Astrocyte (in vitro differentiated cells and primary cell): ENCODE measurements at regions not wholly inside any gene's neighbourhood (a gene's known extent, or its start where the extent isn't known, plus 50 kb on each side); places are given as distances from the start of the nearest gene placed in this dataset.

Experiments used
- DNase-seq: peaks from one replicate; pipeline ENCODE4 v3.0.0-alpha.2; 2010; ENCODE audit warnings: low read depth
- FAIRE-seq: peaks from 2 replicates; lab custom pipeline; 2011; peaks lifted over from hg19 to GRCh38; lab: Jason Lieb, UNC
- H2AFZ ChIP-seq: 2 replicates; pipeline ENCODE4 v1.6.0; 2012; ENCODE audit warnings: low read depth, low read length, inconsistent platforms
- H3K27ac ChIP-seq: 2 replicates; pipeline ENCODE4 v1.5.1; 2011; ENCODE audit warnings: low read depth, low read length, inconsistent platforms
- H3K27me3 ChIP-seq: 2 replicates; pipeline ENCODE4 v1.6.0; 2011; ENCODE audit warnings: low read length, inconsistent platforms; ENCODE audit not compliant: insufficient read depth
- H3K36me3 ChIP-seq: 2 replicates; pipeline ENCODE4 v1.5.1; 2011; ENCODE audit warnings: low read length, inconsistent platforms; ENCODE audit not compliant: insufficient read depth
- H3K4me1 ChIP-seq: 2 replicates; pipeline ENCODE4 v1.5.1; 2011; ENCODE audit warnings: low read length, inconsistent platforms; ENCODE audit not compliant: insufficient read depth
- H3K4me2 ChIP-seq: 2 replicates; pipeline ENCODE4 v1.6.0; 2012; ENCODE audit warnings: low read length, inconsistent platforms
- H3K4me3 ChIP-seq: 2 replicates; pipeline ENCODE4 v1.5.1; 2011; ENCODE audit warnings: low read depth, mild to moderate bottlenecking, low read length, inconsistent platforms; ENCODE audit not compliant: insufficient read depth
- H3K79me2 ChIP-seq: 2 replicates; pipeline ENCODE4 v1.6.0; 2012; ENCODE audit warnings: mild to moderate bottlenecking, low read length, inconsistent platforms; ENCODE audit not compliant: insufficient read depth
- H3K9ac ChIP-seq: 2 replicates; pipeline ENCODE4 v1.6.0; 2012; ENCODE audit warnings: mild to moderate bottlenecking, low read length, inconsistent platforms
- H3K9me3 ChIP-seq: 2 replicates; pipeline ENCODE4 v1.5.1; 2012; ENCODE audit warnings: low read depth, mild to moderate bottlenecking, low read length, inconsistent platforms; ENCODE audit not compliant: insufficient read depth
- H4K20me1 ChIP-seq: 2 replicates; pipeline ENCODE4 v1.6.0; 2012; ENCODE audit warnings: low read length, inconsistent platforms; ENCODE audit not compliant: insufficient read depth
- H3K27ac Mint-ChIP-seq: one replicate; pipeline ENCODE4 v1.8.0; 2021; ENCODE audit warnings: mild to moderate bottlenecking, mixed read lengths; ENCODE audit not compliant: unreplicated experiment
- H3K27me3 Mint-ChIP-seq: one replicate; pipeline ENCODE4 v1.8.0; 2021; ENCODE audit warnings: low read depth, mixed read lengths; ENCODE audit not compliant: unreplicated experiment
- H3K36me3 Mint-ChIP-seq: one replicate; pipeline ENCODE4 v1.8.0; 2021; ENCODE audit warnings: low read depth, mixed read lengths; ENCODE audit not compliant: unreplicated experiment
- H3K4me1 Mint-ChIP-seq: one replicate; pipeline ENCODE4 v1.8.0; 2021; ENCODE audit warnings: low read depth, mixed read lengths; ENCODE audit not compliant: unreplicated experiment
- H3K4me3 Mint-ChIP-seq: one replicate; pipeline ENCODE4 v1.8.0; 2021; ENCODE audit warnings: mild to moderate bottlenecking, moderate library complexity, mixed read lengths; ENCODE audit not compliant: unreplicated experiment
- H3K9me3 Mint-ChIP-seq: one replicate; pipeline ENCODE4 v1.8.0; 2021; ENCODE audit warnings: mild to moderate bottlenecking, mixed read lengths; ENCODE audit not compliant: unreplicated experiment
- EZH2 ChIP-seq: IDR thresholded peaks from 2 replicates; pipeline ENCODE4 v1.6.1; 2012; ENCODE audit warnings: mild to moderate bottlenecking, low read length, inconsistent platforms; ENCODE audit not compliant: insufficient read depth
- TF ChIP-seq, protein P1 (sequence below): IDR thresholded peaks from 2 replicates; pipeline ENCODE4 v1.5.1; 2011; ENCODE audit warnings: low read depth, mild to moderate bottlenecking, inconsistent platforms, low read length, moderate library complexity; ENCODE audit not compliant: insufficient read depth

- DNase-seq = no peak
- H3K4me3 Mint-ChIP-seq = no peak overlapping the region
- Histone ChIP-seq H3K9me3 (no peaks in the 10 kb centered on the region), H3K36me3 (no peaks in the 10 kb centered on the region), H3K27ac (no peak overlapping the region), H3K4me3 (no peak overlapping the region), H2AFZ (no peak overlapping the region), H4K20me1 (no peaks in the 10 kb centered on the region), H3K27me3 (no peaks in the 10 kb centered on the region), H3K4me2 (no peak overlapping the region), H3K9ac (no peak overlapping the region), H3K79me2 (no peaks in the 10 kb centered on the region), H3K4me1 (peaks cover 11% of the 10 kb centered on the region)
- TF ChIP-seq EZH2 = no peak
- TF ChIP-seq, protein P1, sequence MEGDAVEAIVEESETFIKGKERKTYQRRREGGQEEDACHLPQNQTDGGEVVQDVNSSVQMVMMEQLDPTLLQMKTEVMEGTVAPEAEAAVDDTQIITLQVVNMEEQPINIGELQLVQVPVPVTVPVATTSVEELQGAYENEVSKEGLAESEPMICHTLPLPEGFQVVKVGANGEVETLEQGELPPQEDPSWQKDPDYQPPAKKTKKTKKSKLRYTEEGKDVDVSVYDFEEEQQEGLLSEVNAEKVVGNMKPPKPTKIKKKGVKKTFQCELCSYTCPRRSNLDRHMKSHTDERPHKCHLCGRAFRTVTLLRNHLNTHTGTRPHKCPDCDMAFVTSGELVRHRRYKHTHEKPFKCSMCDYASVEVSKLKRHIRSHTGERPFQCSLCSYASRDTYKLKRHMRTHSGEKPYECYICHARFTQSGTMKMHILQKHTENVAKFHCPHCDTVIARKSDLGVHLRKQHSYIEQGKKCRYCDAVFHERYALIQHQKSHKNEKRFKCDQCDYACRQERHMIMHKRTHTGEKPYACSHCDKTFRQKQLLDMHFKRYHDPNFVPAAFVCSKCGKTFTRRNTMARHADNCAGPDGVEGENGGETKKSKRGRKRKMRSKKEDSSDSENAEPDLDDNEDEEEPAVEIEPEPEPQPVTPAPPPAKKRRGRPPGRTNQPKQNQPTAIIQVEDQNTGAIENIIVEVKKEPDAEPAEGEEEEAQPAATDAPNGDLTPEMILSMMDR = peak; percentile 3
- H3K36me3 Mint-ChIP-seq = no peaks in the 10 kb centered on the region
- no peaks in the 10 kb centered on the region for H3K9me3 Mint-ChIP-seq
- no peak overlapping the region for H3K27ac Mint-ChIP-seq
- H3K4me1 Mint-ChIP-seq = peaks cover 16% of the 10 kb centered on the region
- no peak for FAIRE-seq
- no peaks in the 10 kb centered on the region for H3K27me3 Mint-ChIP-seq
These were observed 279.4 kb upstream of the MAN1A1 start for GRCh38 chr6:119628691-119629594.

DNA sequence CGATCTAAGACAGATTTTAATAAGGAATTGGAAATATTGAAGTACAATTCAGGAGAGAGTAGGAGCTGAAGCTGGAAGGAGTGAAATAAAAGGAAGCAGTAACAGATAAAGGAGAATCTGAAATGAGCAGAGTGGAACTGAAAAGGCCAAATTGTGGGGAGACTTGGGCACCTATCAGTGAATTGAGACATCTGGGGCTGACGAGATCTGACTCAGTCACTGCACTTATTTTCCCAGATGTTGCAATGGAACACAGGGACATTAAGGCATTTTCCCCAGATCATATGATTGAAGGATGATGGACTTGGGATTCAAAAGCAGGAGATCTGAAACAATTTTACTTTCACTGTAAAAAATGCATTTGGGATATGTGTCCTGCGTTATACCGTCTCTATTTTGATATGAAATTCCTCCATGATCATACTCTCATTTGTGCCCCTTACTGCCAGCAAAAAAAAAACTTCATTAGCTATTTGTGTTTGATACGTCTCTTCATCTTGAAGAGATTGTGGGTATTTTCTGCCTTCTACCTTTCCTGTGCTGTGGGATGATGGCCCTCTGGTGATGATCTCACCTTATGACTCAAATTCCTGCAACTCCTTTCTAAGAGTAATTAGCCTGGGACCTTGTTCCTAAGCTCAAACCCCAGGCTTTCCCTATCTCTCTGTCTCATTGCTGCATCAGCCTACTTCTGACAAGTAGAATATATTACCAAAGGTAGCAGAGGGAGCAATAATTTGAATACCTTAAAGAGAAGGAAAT, 278.5 kb upstream of the MAN1A1 start:
- Histone ChIP-seq H3K27me3 (no peaks in the 10 kb centered on the region), H3K9me3 (no peaks in the 10 kb centered on the region), H3K9ac (no peak overlapping the region), H3K4me2 (peak overlapping the region; percentile 12), H3K36me3 (no peaks in the 10 kb centered on the region), H4K20me1 (no peaks in the 10 kb centered on the region), H3K4me3 (no peak overlapping the region), H3K27ac (no peak overlapping the region), H3K79me2 (no peaks in the 10 kb centered on the region), H2AFZ (no peak overlapping the region), H3K4me1 (peaks cover 11% of the 10 kb centered on the region)
- DNase-seq (peak; percentile 70), FAIRE-seq (peak; percentile 17)
- Mint-ChIP-seq H3K36me3 (no peaks in the 10 kb centered on the region), H3K4me1 (peaks cover 16% of the 10 kb centered on the region), H3K27me3 (no peaks in the 10 kb centered on the region), H3K4me3 (no peak overlapping the region), H3K27ac (no peak overlapping the region), H3K9me3 (no peaks in the 10 kb centered on the region)
- TF ChIP-seq EZH2 = no peak
- TF ChIP-seq, protein P1 = no peak
